ENCODE measurements at regions not wholly inside any gene's neighbourhood (a gene's known extent, or its start where the extent isn't known, plus 50 kb on each side); places are given as distances from the start of the nearest gene placed in this dataset.

- no peak overlapping the region for H3K4me3 ChIP-seq
- no peaks in the 10 kb centered on the region for H3K36me3 ChIP-seq
- H3K9me3 ChIP-seq (replicated peaks in 1 of 11): peaks cover 13 to 36% (median 16%) of the 10 kb centered on the region in 11 experiments; a peak in 20 of 22 replicates
- no peak overlapping the region for H3K27ac ChIP-seq
- H3K27me3 ChIP-seq: no peaks in the 10 kb centered on the region
- no peaks in the 10 kb centered on the region for H4K20me1 ChIP-seq
- no peak overlapping the region for H3K9ac ChIP-seq
- TF ChIP-seq Cebpa-rat (IDR thresholded peaks at IDR 0.05): no peak
- H3K4me2 ChIP-seq: no peak overlapping the region
- no peaks in the 10 kb centered on the region for H3K4me1 ChIP-seq
Measured at GRCh38 chr7:109308816-109309215, 739.1 kb downstream of the DNAJB9 start.

- H3K4me1 ChIP-seq: no peaks in the 10 kb centered on the region
- no peaks in the 10 kb centered on the region for H3K27me3 ChIP-seq
- no peak for TF ChIP-seq Cebpa-rat (IDR thresholded peaks at IDR 0.05)
- H4K20me1 ChIP-seq: no peaks in the 10 kb centered on the region
- no peak overlapping the region for H3K9ac ChIP-seq
- H3K9me3 ChIP-seq (replicated peaks in 1 of 11): peaks cover 13 to 36% (median 16%) of the 10 kb centered on the region in 11 experiments; a peak in 20 of 22 replicates
- no peak overlapping the region for H3K4me3 ChIP-seq
- no peaks in the 10 kb centered on the region for H3K36me3 ChIP-seq
- H3K4me2 ChIP-seq: no peak overlapping the region
- H3K27ac ChIP-seq: no peak overlapping the region
Measured at GRCh38 chr7:109309790-109310189, 740.1 kb downstream of the DNAJB9 start.

GRCh38 chr7:109318136-109318535 lies 748.5 kb downstream of the DNAJB9 start:
- Histone ChIP-seq H3K27ac (no peak overlapping the region), H3K4me2 (no peak overlapping the region), H3K9ac (no peak overlapping the region), H4K20me1 (no peaks in the 10 kb centered on the region), H3K27me3 (no peaks in the 10 kb centered on the region), H3K4me1 (no peaks in the 10 kb centered on the region), H3K36me3 (no peaks in the 10 kb centered on the region), H3K4me3 (no peak overlapping the region), H3K9me3 (replicated peaks in 1 of 11) (0 out of 22 replicates have a peak, but pooled peaks cover 0 to 3% (median 0%) of the 10 kb centered on the region in 11 experiments)
- no peak for TF ChIP-seq Cebpa-rat (IDR thresholded peaks at IDR 0.05)

GRCh38 chr7:109322833-109323232 lies 753.2 kb downstream of the DNAJB9 start:
- no peak for TF ChIP-seq Cebpa-rat (IDR thresholded peaks at IDR 0.05)
- H3K4me2 ChIP-seq: no peak overlapping the region
- no peaks in the 10 kb centered on the region for H3K27me3 ChIP-seq

GRCh38 chr7:109331423-109331822 lies 761.7 kb downstream of the DNAJB9 start:
- H3K4me1 ChIP-seq: no peaks in the 10 kb centered on the region
- no peak overlapping the region for H3K4me3 ChIP-seq
- no peak overlapping the region for H3K9ac ChIP-seq
- H3K36me3 ChIP-seq: no peaks in the 10 kb centered on the region
- no peak overlapping the region for H3K27ac ChIP-seq
- H3K27me3 ChIP-seq: no peaks in the 10 kb centered on the region
- H3K9me3 ChIP-seq (replicated peaks in 1 of 11): peaks cover 0 to 5% (median 0%) of the 10 kb centered on the region in 11 experiments; a peak in 1 of 22 replicates
- no peak for TF ChIP-seq Cebpa-rat (IDR thresholded peaks at IDR 0.05)
- no peak overlapping the region for H3K4me2 ChIP-seq
- H4K20me1 ChIP-seq: no peaks in the 10 kb centered on the region

More at GRCh38 chr7:109322833-109323232, 753.2 kb downstream of the DNAJB9 start:
- H4K20me1 ChIP-seq: no peaks in the 10 kb centered on the region
- no peak overlapping the region for H3K4me3 ChIP-seq
- no peak overlapping the region for H3K9ac ChIP-seq
- H3K36me3 ChIP-seq: no peaks in the 10 kb centered on the region
- H3K27ac ChIP-seq: no peak overlapping the region
- 0 out of 22 replicates have a peak, but pooled peaks cover 0 to 3% (median 0%) of the 10 kb centered on the region in 11 experiments for H3K9me3 ChIP-seq (replicated peaks in 1 of 11)
- H3K4me1 ChIP-seq: no peaks in the 10 kb centered on the region

- TF ChIP-seq Cebpa-rat (IDR thresholded peaks at IDR 0.05): no peak
- H3K4me1 ChIP-seq: no peaks in the 10 kb centered on the region
Measured at GRCh38 chr7:109335951-109336350, 766.3 kb downstream of the DNAJB9 start.

GRCh38 chr7:109336531-109336930 lies 766.9 kb downstream of the DNAJB9 start:
- no peak overlapping the region for H3K27ac ChIP-seq
- H3K36me3 ChIP-seq: no peaks in the 10 kb centered on the region
- H3K9ac ChIP-seq: no peak overlapping the region
- H3K4me1 ChIP-seq: no peaks in the 10 kb centered on the region
- H4K20me1 ChIP-seq: no peaks in the 10 kb centered on the region
- H3K4me2 ChIP-seq: no peak overlapping the region
- no peak for TF ChIP-seq Cebpa-rat (IDR thresholded peaks at IDR 0.05)
- H3K9me3 ChIP-seq (replicated peaks in 1 of 11): no peaks in the 10 kb centered on the region
- no peak overlapping the region for H3K4me3 ChIP-seq
- no peaks in the 10 kb centered on the region for H3K27me3 ChIP-seq

More at GRCh38 chr7:109335951-109336350, 766.3 kb downstream of the DNAJB9 start:
- Histone ChIP-seq H4K20me1 (no peaks in the 10 kb centered on the region), H3K27ac (no peak overlapping the region), H3K9me3 (replicated peaks in 1 of 11) (no peaks in the 10 kb centered on the region), H3K9ac (no peak overlapping the region), H3K4me2 (no peak overlapping the region), H3K36me3 (no peaks in the 10 kb centered on the region), H3K4me3 (no peak overlapping the region), H3K27me3 (no peaks in the 10 kb centered on the region)

GRCh38 chr7:109343678-109344077 lies 774.0 kb downstream of the DNAJB9 start:
- Histone ChIP-seq H3K27me3 (no peaks in the 10 kb centered on the region), H3K9ac (no peak overlapping the region), H3K36me3 (no peaks in the 10 kb centered on the region), H3K4me3 (no peak overlapping the region), H3K4me1 (peaks cover 0 to 6% (median 0%) of the 10 kb centered on the region in 10 experiments; a peak in 2 of 20 replicates), H3K9me3 (replicated peaks in 1 of 11) (no peaks in the 10 kb centered on the region), H3K27ac (no peak overlapping the region), H4K20me1 (no peaks in the 10 kb centered on the region), H3K4me2 (no peak overlapping the region)
- no peak for TF ChIP-seq Cebpa-rat (IDR thresholded peaks at IDR 0.05)

GRCh38 chr7:109351493-109351892 lies 781.8 kb downstream of the DNAJB9 start:
- no peaks in the 10 kb centered on the region for H4K20me1 ChIP-seq
- H3K27ac ChIP-seq: no peak overlapping the region
- TF ChIP-seq Cebpa-rat (IDR thresholded peaks at IDR 0.05): no peak
- H3K4me3 ChIP-seq: no peak overlapping the region
- no peak overlapping the region for H3K4me2 ChIP-seq
- H3K9ac ChIP-seq: no peak overlapping the region
- no peaks in the 10 kb centered on the region for H3K27me3 ChIP-seq
- no peaks in the 10 kb centered on the region for H3K36me3 ChIP-seq
- no peaks in the 10 kb centered on the region for H3K4me1 ChIP-seq
- no peaks in the 10 kb centered on the region for H3K9me3 ChIP-seq (replicated peaks in 1 of 11)

GRCh38 chr7:109354000-109354399 lies 784.3 kb downstream of the DNAJB9 start:
- Histone ChIP-seq H3K9me3 (replicated peaks in 1 of 11) (no peaks in the 10 kb centered on the region), H4K20me1 (no peaks in the 10 kb centered on the region), H3K4me1 (no peaks in the 10 kb centered on the region), H3K36me3 (no peaks in the 10 kb centered on the region), H3K4me3 (no peak overlapping the region), H3K9ac (no peak overlapping the region), H3K4me2 (no peak overlapping the region), H3K27me3 (no peaks in the 10 kb centered on the region), H3K27ac (no peak overlapping the region)
- TF ChIP-seq Cebpa-rat (IDR thresholded peaks at IDR 0.05): no peak
